Prostate gland (tissue), 2 donors: ENCODE measurements at regions not wholly inside any gene's neighbourhood (a gene's known extent, or its start where the extent isn't known, plus 50 kb on each side); places are given as distances from the start of the nearest gene placed in this dataset.

Source experiments
- CTCF ChIP-seq, 4 experiments: fragments of 200-600 bp in 2 of 4; fragments of 450-650 bp in 2 of 4; sonication (generic) in 2 of 4; IDR thresholded peaks; 1 replicate in 3 of 4; 2 replicates in 1 of 4; pipeline ENCODE4 v1.5.1; 2016 to 2019; ENCODE audit warnings: antibody characterized with exemption in 4 of 4, mild to moderate bottlenecking in 2 of 4, moderate library complexity in 2 of 4
- POLR2A ChIP-seq: fragments of 450-650 bp; IDR thresholded peaks from one replicate; pipeline ENCODE4 v1.6.1; 2016; ENCODE audit warnings: antibody characterized with exemption, mild to moderate bottlenecking

GRCh38 chr20:56843386-56843785 lies 214.3 kb downstream of the TFAP2C start:
- TF ChIP-seq POLR2A: no peak
- TF ChIP-seq CTCF (IDR thresholded peaks at IDR 0.05): no peak
